GM12892 (cell line): ENCODE measurements at regions not wholly inside any gene's neighbourhood (a gene's known extent, or its start where the extent isn't known, plus 50 kb on each side); places are given as distances from the start of the nearest gene placed in this dataset.

Experiments used
- DNase-seq: peaks from one replicate; pipeline ENCODE4 v3.0.0; 2011; ENCODE audit not compliant: insufficient read length
- FAIRE-seq: peaks from 2 replicates; lab custom pipeline; 2011; peaks lifted over from hg19 to GRCh38; lab: Jason Lieb, UNC
- POLR2A ChIP-seq: IDR thresholded peaks from 2 replicates; pipeline ENCODE4 v1.6.1; 2011; ENCODE audit warnings: low read depth, low read length, control low read depth
- POLR2AphosphoS5 ChIP-seq: IDR thresholded peaks from 2 replicates; pipeline ENCODE4 v1.6.1; 2011; ENCODE audit warnings: low read depth, low read length, control low read depth
- TAF1 ChIP-seq: IDR thresholded peaks from 2 replicates; pipeline ENCODE4 v1.6.1; 2011; ENCODE audit warnings: low read depth, mild to moderate bottlenecking, control low read depth, low read length, borderline replicate concordance

- FAIRE-seq (no peak), DNase-seq (no peak)
- no peak for TF ChIP-seq POLR2AphosphoS5
- no peak for TF ChIP-seq POLR2A
- TF ChIP-seq TAF1 = no peak
Measured at GRCh38 chr7:54080971-54081370, 461.2 kb upstream of the VSTM2A start.

GRCh38 chr7:54084340-54084739, 457.8 kb upstream of the VSTM2A start:
- DNase-seq = no peak
- TF ChIP-seq TAF1 (no peak), POLR2AphosphoS5 (no peak), POLR2A (no peak)
- no peak for FAIRE-seq

DNA sequence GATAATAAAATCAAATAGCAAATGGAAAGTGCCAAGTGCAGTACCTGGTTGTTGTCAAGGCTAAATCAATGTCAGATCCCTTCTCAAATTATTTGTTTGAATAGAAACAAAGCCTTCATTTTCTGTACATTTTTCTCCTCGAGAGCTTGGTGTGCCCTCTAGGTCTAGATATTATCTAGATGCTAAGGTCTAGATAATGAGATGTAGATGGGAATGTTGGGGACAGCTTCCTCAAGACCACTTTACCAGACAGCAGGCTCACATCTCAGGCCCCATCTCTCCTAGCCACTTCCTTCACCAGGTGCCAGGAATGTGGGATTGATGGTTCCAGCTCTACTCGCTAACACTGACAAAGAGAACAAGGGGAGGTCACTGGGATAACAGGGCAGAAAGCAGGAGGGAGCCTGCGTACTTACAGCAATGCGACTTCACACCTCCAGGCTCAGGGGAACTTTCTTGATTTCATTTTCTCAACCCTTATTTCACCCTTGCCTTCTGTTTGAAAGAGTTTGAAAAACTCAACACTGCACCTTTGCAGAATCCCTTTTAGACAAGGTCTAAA, 451.4 kb upstream of the VSTM2A start:
- DNase-seq (no peak), FAIRE-seq (no peak)
- TF ChIP-seq TAF1 = no peak
- TF ChIP-seq POLR2A = no peak
- no peak for TF ChIP-seq POLR2AphosphoS5

DNA sequence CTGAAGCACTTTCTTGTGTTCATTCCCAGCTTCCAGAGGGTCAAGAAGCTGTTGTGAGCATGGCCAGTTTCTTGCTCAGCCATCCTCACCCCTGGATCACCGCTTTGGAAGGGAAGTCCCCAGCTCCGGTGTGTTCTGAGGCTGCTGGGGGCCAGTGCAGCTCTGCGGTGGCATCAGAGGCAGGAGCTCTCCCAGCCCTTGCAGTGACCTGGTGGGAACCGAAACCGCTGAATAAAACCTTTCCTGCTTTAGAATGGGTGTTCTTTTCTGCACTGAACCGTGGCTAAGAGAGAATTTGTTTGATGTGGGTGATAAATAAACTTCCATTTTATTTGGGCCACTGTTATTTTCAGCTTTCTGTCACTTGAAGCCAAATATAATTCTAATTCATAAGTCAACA, 450.9 kb upstream of the VSTM2A start:
- FAIRE-seq = no peak

GRCh38 chr7:54097886-54098285, 444.3 kb upstream of the VSTM2A start:
- no peak for FAIRE-seq
- no peak for TF ChIP-seq POLR2AphosphoS5
- DNase-seq = no peak

More for the DNA sequence above, 450.9 kb upstream of the VSTM2A start:
- TF ChIP-seq POLR2A (no peak), TAF1 (no peak), POLR2AphosphoS5 (no peak)
- no peak for DNase-seq

- no peak for DNase-seq
- no peak for TF ChIP-seq POLR2AphosphoS5
- no peak for FAIRE-seq
Measured at GRCh38 chr7:54109501-54109900, 432.7 kb upstream of the VSTM2A start.

DNA sequence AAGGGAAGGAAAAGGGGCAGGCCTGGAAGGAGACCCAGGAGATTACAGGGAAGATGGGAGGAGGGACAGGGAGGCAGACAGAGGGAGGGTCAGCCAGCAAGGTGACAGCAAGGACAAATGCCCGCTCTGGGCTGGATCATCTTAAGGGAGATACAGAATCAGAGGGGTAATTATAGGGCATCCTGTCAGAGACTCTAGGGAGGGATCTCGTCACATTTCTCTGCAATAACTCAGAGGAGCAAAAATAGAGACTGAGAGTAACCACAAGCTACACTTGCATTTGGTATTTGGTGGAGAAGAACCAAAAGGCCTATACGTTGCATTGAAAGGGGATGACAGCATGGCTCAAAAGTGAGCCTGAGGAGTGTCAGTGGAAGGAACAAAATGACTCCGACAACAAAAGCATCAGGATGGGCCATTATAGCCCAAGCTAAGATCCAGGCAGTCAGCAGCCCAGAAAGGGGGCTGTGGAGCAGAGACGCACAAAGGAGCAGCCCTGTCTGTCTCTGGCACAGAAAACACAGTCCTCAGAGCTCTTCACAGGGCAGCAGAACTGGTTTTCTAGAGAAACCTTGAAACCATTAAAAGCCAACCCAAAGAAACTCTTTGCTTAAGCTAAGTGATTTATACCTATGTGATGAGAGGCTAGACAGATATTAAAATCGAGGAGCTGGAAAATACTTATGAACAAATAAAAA, 430.2 kb upstream of the VSTM2A start:
- TF ChIP-seq POLR2AphosphoS5 = no peak
- no peak for TF ChIP-seq TAF1
- TF ChIP-seq POLR2A = no peak

DNA sequence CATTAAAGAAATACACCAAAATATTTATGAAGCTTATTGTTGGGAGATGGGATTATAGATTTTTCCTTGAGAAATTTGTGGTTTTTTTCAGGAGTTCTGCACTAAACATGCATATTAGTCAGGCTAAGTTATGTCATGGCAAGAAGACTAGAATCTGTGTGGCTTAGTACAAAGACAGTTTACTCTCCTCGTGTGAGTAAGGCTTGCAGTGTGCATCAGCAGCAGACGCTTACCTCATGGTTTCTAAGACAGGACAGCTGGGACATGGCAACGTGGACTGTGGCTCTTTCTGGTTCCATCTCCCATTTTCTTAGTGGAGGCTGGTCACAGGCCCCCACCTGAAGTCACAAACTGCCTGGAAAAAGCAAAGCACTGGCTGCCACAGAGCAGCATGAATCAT, 429.6 kb upstream of the VSTM2A start:
- no peak for FAIRE-seq

More for the DNA sequence above, 430.2 kb upstream of the VSTM2A start:
- FAIRE-seq (no peak), DNase-seq (no peak)

DNA sequence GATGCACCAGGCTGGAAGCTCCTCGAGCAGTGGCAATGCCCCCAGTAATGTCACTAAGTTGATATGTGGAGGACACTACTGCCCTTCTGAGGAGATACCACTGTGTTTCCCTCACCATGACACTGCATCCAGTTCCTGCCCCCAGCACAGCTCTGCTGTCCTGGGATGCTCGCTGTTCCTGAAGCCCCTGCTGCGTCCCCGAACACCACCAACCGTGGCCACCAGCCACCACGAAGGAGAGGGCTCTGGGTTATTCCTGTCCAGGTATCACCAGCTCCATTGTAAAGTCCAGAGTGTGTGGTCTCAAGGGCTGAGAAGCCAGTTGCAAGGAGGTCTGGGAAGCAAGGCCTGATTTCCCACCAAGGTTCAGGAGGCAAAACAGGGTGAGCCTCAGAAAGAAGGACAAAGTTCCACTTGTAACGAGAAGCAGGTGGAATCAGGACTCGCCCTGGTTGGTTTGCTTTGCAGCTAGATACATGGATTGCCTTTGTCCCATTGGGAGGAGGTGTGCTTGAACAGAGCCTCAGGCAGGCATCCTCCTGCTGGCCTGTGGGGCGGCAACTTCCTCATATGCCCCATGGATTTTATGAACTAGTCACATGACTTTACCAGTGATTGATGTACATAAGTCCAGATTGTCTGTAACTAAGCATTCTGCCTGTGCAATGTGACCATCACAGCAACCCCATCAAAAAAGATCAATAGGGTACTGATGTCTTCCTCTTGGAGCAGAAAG, 427.0 kb upstream of the VSTM2A start:
- DNase-seq (no peak), FAIRE-seq (no peak)
- no peak for TF ChIP-seq POLR2AphosphoS5
- no peak for TF ChIP-seq TAF1
- TF ChIP-seq POLR2A = no peak

More for the DNA sequence above, 429.6 kb upstream of the VSTM2A start:
- TF ChIP-seq POLR2AphosphoS5 (no peak), TAF1 (no peak), POLR2A (no peak)
- DNase-seq = no peak

GRCh38 chr7:54116956-54117355, 425.2 kb upstream of the VSTM2A start:
- DNase-seq (no peak), FAIRE-seq (no peak)
- TF ChIP-seq POLR2AphosphoS5 (no peak), TAF1 (no peak), POLR2A (no peak)

GRCh38 chr7:54129035-54129434, 413.1 kb upstream of the VSTM2A start:
- no peak for FAIRE-seq
- DNase-seq = no peak
- TF ChIP-seq POLR2A = no peak
- TF ChIP-seq POLR2AphosphoS5 = no peak
- no peak for TF ChIP-seq TAF1

GRCh38 chr7:54141576-54141975, 400.6 kb upstream of the VSTM2A start:
- DNase-seq (no peak), FAIRE-seq (no peak)
- TF ChIP-seq POLR2A = no peak
- TF ChIP-seq POLR2AphosphoS5 = no peak
- TF ChIP-seq TAF1 = no peak
